H9 (cell line): ENCODE measurements at regions not wholly inside any gene's neighbourhood (a gene's known extent, or its start where the extent isn't known, plus 50 kb on each side); places are given as distances from the start of the nearest gene placed in this dataset.

ENCODE experiments used
- DNase-seq: peaks from one replicate; pipeline ENCODE4 v3.0.0-alpha.2; 2017
- H2AFZ ChIP-seq: one replicate; pipeline ENCODE4 v1.6.1; 2013; ENCODE audit warnings: mild to moderate bottlenecking, low read length, control low read depth, moderate library complexity
- H2AK5ac ChIP-seq: 2 replicates; pipeline ENCODE4 v1.6.1; 2013; ENCODE audit warnings: low read length, control low read depth, mixed read lengths; ENCODE audit not compliant: insufficient read length
- H2BK120ac ChIP-seq: one replicate; pipeline ENCODE4 v1.6.1; 2013; ENCODE audit warnings: low read depth, mild to moderate bottlenecking, low read length, control low read depth, inconsistent platforms; ENCODE audit not compliant: poor library complexity, severe bottlenecking
- H2BK12ac ChIP-seq: 2 replicates; pipeline ENCODE4 v1.6.1; 2013; ENCODE audit warnings: low read length, control low read depth, mixed read lengths, low read depth; ENCODE audit not compliant: insufficient read length
- H2BK15ac ChIP-seq: 2 replicates; pipeline ENCODE4 v1.6.1; 2013; ENCODE audit warnings: low read depth, low read length, control low read depth
- H2BK20ac ChIP-seq: one replicate; pipeline ENCODE4 v1.6.1; 2013; ENCODE audit warnings: low read depth, mild to moderate bottlenecking, low read length, control low read depth, inconsistent platforms; ENCODE audit not compliant: poor library complexity, severe bottlenecking
- H2BK5ac ChIP-seq: 2 replicates; pipeline ENCODE4 v1.6.1; 2013; ENCODE audit warnings: low read length, control low read depth, mixed read lengths; ENCODE audit not compliant: insufficient read length
- H3K14ac ChIP-seq: 2 replicates; pipeline ENCODE4 v1.6.1; 2013; ENCODE audit warnings: low read length, control low read depth; ENCODE audit not compliant: insufficient read depth
- H3K18ac ChIP-seq: 2 replicates; pipeline ENCODE4 v1.6.1; 2013; ENCODE audit warnings: low read depth, mild to moderate bottlenecking, mixed read lengths, low read length, control low read depth; ENCODE audit not compliant: insufficient read length
- H3K23ac ChIP-seq: 2 replicates; pipeline ENCODE4 v1.6.1; 2013; ENCODE audit warnings: low read length, control low read depth, mixed read lengths, low read depth; ENCODE audit not compliant: insufficient read length
- H3K23me2 ChIP-seq: 2 replicates; pipeline ENCODE4 v1.6.1; 2013; ENCODE audit warnings: low read depth, mild to moderate bottlenecking, mixed read lengths, low read length, control low read depth; ENCODE audit not compliant: insufficient read length, poor library complexity, severe bottlenecking
- H3K27ac ChIP-seq: 2 replicates; pipeline ENCODE4 v1.5.1; 2013; ENCODE audit warnings: low read length, control low read depth, mixed read lengths, low read depth; ENCODE audit not compliant: insufficient read length
- H3K27me3 ChIP-seq: 2 replicates; pipeline ENCODE4 v1.6.1; 2013; ENCODE audit warnings: low read length, control low read depth, inconsistent platforms; ENCODE audit not compliant: insufficient read depth
- H3K4ac ChIP-seq: 2 replicates; pipeline ENCODE4 v1.6.1; 2013; ENCODE audit warnings: low read depth, mild to moderate bottlenecking, control low read depth, inconsistent platforms, low read length, moderate library complexity
- H3K4me1 ChIP-seq: 2 replicates; pipeline ENCODE4 v1.6.1; 2013; ENCODE audit warnings: low read length, control low read depth, inconsistent platforms; ENCODE audit not compliant: insufficient read depth
- H3K4me2 ChIP-seq: 2 replicates; pipeline ENCODE4 v1.6.1; 2013; ENCODE audit warnings: low read length, control low read depth, mixed read lengths; ENCODE audit not compliant: insufficient read length, insufficient read depth
- H3K56ac ChIP-seq: 2 replicates; pipeline ENCODE4 v1.6.1; 2013; ENCODE audit warnings: low read depth, mild to moderate bottlenecking, mixed read lengths, low read length, control low read depth; ENCODE audit not compliant: insufficient read length
- H3K79me1 ChIP-seq: 2 replicates; pipeline ENCODE4 v1.6.1; 2013; ENCODE audit warnings: low read depth, mild to moderate bottlenecking, moderate library complexity, low read length, control low read depth, inconsistent platforms; ENCODE audit not compliant: insufficient read depth, poor library complexity, severe bottlenecking
- H3K79me2 ChIP-seq: 2 replicates; pipeline ENCODE4 v1.6.1; 2013; ENCODE audit warnings: low read length, control low read depth, inconsistent platforms; ENCODE audit not compliant: insufficient read depth
- H3K9ac ChIP-seq: 2 replicates; pipeline ENCODE4 v1.6.1; 2013; ENCODE audit warnings: low read length, control low read depth, mixed read lengths; ENCODE audit not compliant: insufficient read length; ENCODE audit errors: extremely low read depth
- H3K9me3 ChIP-seq: one replicate; pipeline ENCODE4 v1.6.1; 2013; ENCODE audit warnings: low read depth, low read length, inconsistent platforms; ENCODE audit not compliant: control insufficient read depth
- H3T11ph ChIP-seq: one replicate; pipeline ENCODE4 v1.6.1; 2013; ENCODE audit warnings: mild to moderate bottlenecking, low read length, control low read depth, inconsistent platforms
- H4K20me1 ChIP-seq: one replicate; pipeline ENCODE4 v1.6.1; 2013; ENCODE audit not compliant: control insufficient read depth, insufficient read length, insufficient read depth
- H4K5ac ChIP-seq: 2 replicates; pipeline ENCODE4 v1.6.1; 2013; ENCODE audit warnings: low read depth, mild to moderate bottlenecking, mixed read lengths, low read length, control low read depth; ENCODE audit not compliant: insufficient read length
- H4K8ac ChIP-seq: replicated peaks from 2 replicates; pipeline ENCODE4 v1.6.1; 2013; ENCODE audit warnings: low read length, control low read depth, mixed read lengths, low read depth; ENCODE audit not compliant: insufficient read length
- H4K91ac ChIP-seq: 2 replicates; pipeline ENCODE4 v1.6.1; 2013; ENCODE audit warnings: low read depth, mild to moderate bottlenecking, moderate library complexity, mixed read lengths, low read length, control low read depth; ENCODE audit not compliant: insufficient read length
- H3K27ac Mint-ChIP-seq, 3 experiments: 2 replicates in 2 of 3; 3 replicates in 1 of 3; pipeline ENCODE4 v1.8.0; 2020 to 2021; ENCODE audit warnings: mixed read lengths in 3 of 3, mild to moderate bottlenecking in 1 of 3, moderate library complexity in 1 of 3
- H3K27me3 Mint-ChIP-seq: 2 replicates; pipeline ENCODE4 v1.8.0; 2021; ENCODE audit warnings: low read depth, mild to moderate bottlenecking, moderate library complexity, mixed read lengths
- H3K36me3 Mint-ChIP-seq, 3 experiments: 2 replicates in 2 of 3; 3 replicates in 1 of 3; pipeline ENCODE4 v1.8.0; 2020 to 2021; ENCODE audit warnings: low read depth in 3 of 3, mixed read lengths in 3 of 3; ENCODE audit not compliant: insufficient read depth in 1 of 3
- H3K4me1 Mint-ChIP-seq, 2 experiments: 2 replicates each; pipeline ENCODE4 v1.8.0; 2020; ENCODE audit warnings: mixed read lengths in 2 of 2
- H3K4me3 Mint-ChIP-seq, 2 experiments: 2 replicates in 1 of 2; 3 replicates in 1 of 2; pipeline ENCODE4 v1.8.0; 2020 to 2021; ENCODE audit warnings: mild to moderate bottlenecking in 2 of 2, mixed read lengths in 2 of 2, moderate library complexity in 1 of 2
- H3K9me3 Mint-ChIP-seq, 2 experiments: 2 replicates in 1 of 2; 3 replicates in 1 of 2; pipeline ENCODE4 v1.8.0; 2020; ENCODE audit warnings: mild to moderate bottlenecking in 2 of 2, mixed read lengths in 2 of 2, moderate library complexity in 1 of 2
- CTCF ChIP-seq: fragments of 200-600 bp; sonication (generic); conservative IDR thresholded peaks from 3 replicates; pipeline ENCODE4 v1.8.0; 2021; ENCODE audit warnings: antibody characterized with exemption, mild to moderate bottlenecking
- WGBS: extraction: QIAGEN DNeasy Blood & Tissue Kit; methylation state at CpG from one replicate; pipeline ENCODE4 v1.1.7; 2013; ENCODE audit warnings: missing lambda C conversion rate, low lambda C conversion rate, mixed read lengths; ENCODE audit not compliant: insufficient read length; ENCODE audit errors: extremely low coverage; 5-methylcytosine and 5-hydroxymethylcytosine counted together

- Histone ChIP-seq H2BK12ac (no peak overlapping the region), H2AK5ac (no peak overlapping the region), H4K8ac (no peak overlapping the region), H3K4me1 (peaks cover 4% of the 10 kb centered on the region; the same call in 1 of the 2 replicates), H2BK15ac (no peak overlapping the region), H3K79me2 (no peaks in the 10 kb centered on the region), H3K27me3 (no peaks in the 10 kb centered on the region), H3K9ac (no peak overlapping the region), H3K9me3 (no peaks in the 10 kb centered on the region), H3K18ac (no peak overlapping the region), H3K4me2 (no peak overlapping the region), H3K4ac (no peak overlapping the region), H3K23me2 (no peaks in the 10 kb centered on the region), H3K56ac (no peak overlapping the region), H2BK120ac (no peak overlapping the region), H3K27ac (no peak overlapping the region), H4K91ac (no peak overlapping the region), H3K14ac (no peak overlapping the region), H3K79me1 (no peaks in the 10 kb centered on the region), H2AFZ (no peak overlapping the region), H2BK5ac (no peak overlapping the region), H2BK20ac (no peak overlapping the region), H3K23ac (no peak overlapping the region), H4K5ac (no peak overlapping the region), H4K20me1 (no peaks in the 10 kb centered on the region), H3T11ph (no peak overlapping the region)
- H3K9me3 Mint-ChIP-seq: peaks cover 0 to 4% of the 10 kb centered on the region in 2 experiments; a peak in 2 of 5 replicates
- TF ChIP-seq CTCF: no peak
- no peaks in the 10 kb centered on the region for H3K27me3 Mint-ChIP-seq
- no CpG with 5 or more reads among the region's 5 CpGs for WGBS
- no peak overlapping the region for H3K27ac Mint-ChIP-seq
- no peak for DNase-seq
- no peak overlapping the region for H3K4me3 Mint-ChIP-seq
- H3K4me1 Mint-ChIP-seq: peaks cover 8 to 12% of the 10 kb centered on the region in 2 experiments
- H3K36me3 Mint-ChIP-seq: peaks cover 0 to 4% (median 0%) of the 10 kb centered on the region in 3 experiments; a peak in 1 of 7 replicates
Measured at GRCh38 chr5:165723931-165724330, 2218.5 kb downstream of the MAT2B start.
